GM18519 (cell line): ENCODE measurements at regions not wholly inside any gene's neighbourhood (a gene's known extent, or its start where the extent isn't known, plus 50 kb on each side); places are given as distances from the start of the nearest gene placed in this dataset.
A peak's percentile ranks its signal among the peaks of the same experiment; 100 is the strongest.
"Not testable (repeated sequence)": the region's sequence is repeated elsewhere in the genome, so short reads cannot be mapped to it uniquely, and the experiment has no call there.

Experiments used
- ATAC-seq: cut with Tn5 transposase; IDR thresholded peaks from one replicate; pipeline ENCODE4 v1.9.1; 2021; ENCODE audit warnings: mild to moderate bottlenecking, moderate library complexity; ENCODE audit not compliant: unreplicated experiment, low FRiP score

DNA sequence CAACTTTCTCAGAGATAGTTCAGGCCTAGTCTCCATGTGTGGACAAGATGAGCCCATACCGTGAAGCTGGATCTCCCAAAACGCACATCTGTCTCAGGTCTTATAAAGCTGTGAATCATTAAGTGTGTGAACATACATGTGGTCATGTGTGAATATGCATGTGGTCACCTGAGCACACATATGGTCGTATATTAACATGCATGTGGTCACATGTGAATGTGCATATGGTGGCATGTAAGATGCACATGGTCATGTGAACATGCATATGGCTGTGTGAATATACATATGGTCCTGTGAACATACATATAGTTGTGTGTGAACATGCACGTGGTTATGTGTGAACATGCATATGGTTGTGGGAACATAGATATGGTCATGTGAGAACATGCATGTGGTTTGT lies 172.5 kb upstream of the PZP start:
- ATAC-seq = no peak

GRCh38 chr12:9379023-9379742 lies 171.0 kb upstream of the PZP start:
- ATAC-seq = no peak

GRCh38 chr12:9378430-9378835 lies 170.2 kb upstream of the PZP start:
- no peak for ATAC-seq

DNA sequence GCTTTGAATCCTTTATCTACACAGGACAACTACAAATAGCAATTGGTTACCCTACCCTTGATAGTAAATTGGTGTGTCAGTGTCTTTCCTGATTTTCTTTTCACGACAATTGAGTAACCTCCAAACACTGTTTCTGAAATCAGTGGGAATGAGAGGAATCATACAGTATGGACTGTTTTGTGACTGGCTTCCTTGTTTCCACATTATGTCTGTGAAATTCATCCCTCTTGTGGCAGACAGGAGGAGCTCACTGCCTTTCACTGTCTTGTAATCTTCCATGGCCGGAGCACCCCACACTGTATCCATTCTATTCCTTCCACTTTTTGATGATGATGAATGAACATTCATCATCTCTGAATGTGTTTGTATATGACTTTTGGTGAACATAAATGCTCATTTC lies 164.0 kb upstream of the PZP start:
- no peak for ATAC-seq

DNA sequence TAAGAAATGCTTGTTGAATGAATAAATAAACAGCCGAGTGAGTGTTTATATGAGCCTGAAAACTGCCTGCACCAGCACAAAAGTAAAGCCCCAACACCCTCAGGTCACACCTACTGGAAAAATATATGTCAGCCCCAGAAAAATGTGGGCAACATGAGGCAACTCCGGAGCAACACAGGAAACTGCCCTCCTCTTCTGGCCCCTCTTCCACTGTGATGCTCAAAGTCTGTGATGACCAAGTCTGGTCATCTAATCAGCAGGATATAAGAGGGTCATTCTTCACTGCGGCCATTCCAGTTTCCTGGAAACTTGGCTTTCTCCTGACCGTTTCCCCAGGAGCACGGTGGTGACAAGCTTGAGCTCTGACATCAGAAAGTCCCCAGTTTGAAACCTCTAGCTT lies 159.6 kb upstream of the PZP start:
- ATAC-seq = no peak

DNA sequence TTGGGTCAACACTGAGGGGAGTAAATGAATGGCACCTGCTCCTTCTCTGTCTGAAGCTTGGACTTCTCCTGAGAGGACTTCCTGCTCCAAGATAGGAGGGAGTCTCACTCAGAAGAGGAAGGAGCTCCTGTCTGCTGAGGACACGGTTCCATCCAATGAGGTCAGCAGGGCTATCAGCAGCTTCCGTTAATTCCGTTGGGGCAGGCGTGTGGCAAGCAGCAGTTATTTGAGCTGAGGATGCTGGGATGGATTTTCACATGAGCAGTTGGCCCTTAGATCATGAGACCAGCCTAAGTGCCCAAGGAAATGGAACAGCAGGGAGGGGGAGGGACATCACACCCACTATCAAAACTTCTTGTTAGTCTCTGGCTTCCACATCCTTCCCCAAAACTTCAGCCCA lies 159.0 kb upstream of the PZP start:
- no peak for ATAC-seq

DNA sequence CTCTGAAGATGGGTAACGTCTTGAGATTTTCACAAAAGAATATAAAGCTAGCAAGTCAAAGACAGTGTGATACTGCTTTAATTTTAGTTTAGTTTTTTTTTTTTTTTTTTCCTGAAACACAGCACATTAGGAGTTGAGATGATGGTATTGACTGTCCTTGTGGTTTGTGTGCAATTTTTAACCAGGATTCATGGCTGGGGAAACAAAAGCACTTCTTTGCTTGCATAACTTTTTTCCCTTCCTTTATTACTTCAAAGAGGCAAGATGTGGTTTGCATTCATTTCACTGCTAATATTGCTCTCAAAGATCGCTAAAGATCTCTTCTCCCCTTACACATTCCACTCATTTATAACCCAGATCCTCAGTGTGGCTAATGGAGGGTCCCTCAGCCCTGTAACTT lies 157.1 kb upstream of the PZP start:
- ATAC-seq = no peak

GRCh38 chr12:9364224-9365176 lies 156.3 kb upstream of the PZP start:
- ATAC-seq = peak; percentile 89

DNA sequence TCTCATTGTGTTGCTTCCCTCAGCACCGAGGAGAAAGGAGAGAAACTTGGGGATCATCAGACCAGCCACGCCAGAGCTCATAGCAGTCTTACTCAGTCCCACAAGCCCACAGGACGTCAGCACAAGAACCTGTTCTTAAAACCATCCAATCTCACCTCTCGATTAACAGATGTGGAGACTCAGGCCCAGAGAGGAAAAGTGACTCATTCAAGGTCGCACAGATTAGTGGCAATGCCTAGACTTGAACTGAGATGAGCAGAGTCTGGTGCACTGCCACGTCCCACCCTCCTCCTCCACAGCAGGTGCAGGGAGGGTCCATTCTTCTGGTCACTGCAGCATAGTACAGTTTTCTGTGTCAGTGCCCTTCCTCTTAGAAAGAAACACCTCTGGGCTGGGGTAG lies 154.9 kb upstream of the PZP start:
- no peak for ATAC-seq

DNA sequence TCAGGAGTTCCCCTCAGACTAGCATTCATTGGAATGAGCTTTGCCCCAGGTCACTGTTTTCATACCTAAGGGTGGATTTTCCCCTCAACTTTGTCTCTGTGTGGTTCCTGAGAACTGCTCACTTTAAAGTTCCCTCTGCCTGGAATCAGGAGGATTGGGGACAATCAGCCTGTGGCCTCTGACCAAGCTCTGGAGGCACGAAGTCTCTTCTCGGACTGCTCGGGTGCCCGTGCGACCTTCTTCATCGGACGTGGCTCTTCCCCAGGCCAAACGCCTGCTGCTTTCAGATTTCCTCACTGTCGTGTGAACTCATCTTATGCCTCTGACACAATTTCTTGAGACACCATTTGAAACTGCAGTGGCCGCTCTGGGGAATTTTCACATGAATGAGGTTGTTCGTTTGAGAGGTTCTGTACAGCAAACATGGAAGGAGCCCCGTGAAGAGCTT lies 153.7 kb upstream of the PZP start:
- no peak for ATAC-seq

GRCh38 chr12:9354009-9354754 lies 146.0 kb upstream of the PZP start:
- ATAC-seq = not testable (repeated sequence)

GRCh38 chr12:9351136-9351535 lies 142.9 kb upstream of the PZP start:
- ATAC-seq = no peak

DNA sequence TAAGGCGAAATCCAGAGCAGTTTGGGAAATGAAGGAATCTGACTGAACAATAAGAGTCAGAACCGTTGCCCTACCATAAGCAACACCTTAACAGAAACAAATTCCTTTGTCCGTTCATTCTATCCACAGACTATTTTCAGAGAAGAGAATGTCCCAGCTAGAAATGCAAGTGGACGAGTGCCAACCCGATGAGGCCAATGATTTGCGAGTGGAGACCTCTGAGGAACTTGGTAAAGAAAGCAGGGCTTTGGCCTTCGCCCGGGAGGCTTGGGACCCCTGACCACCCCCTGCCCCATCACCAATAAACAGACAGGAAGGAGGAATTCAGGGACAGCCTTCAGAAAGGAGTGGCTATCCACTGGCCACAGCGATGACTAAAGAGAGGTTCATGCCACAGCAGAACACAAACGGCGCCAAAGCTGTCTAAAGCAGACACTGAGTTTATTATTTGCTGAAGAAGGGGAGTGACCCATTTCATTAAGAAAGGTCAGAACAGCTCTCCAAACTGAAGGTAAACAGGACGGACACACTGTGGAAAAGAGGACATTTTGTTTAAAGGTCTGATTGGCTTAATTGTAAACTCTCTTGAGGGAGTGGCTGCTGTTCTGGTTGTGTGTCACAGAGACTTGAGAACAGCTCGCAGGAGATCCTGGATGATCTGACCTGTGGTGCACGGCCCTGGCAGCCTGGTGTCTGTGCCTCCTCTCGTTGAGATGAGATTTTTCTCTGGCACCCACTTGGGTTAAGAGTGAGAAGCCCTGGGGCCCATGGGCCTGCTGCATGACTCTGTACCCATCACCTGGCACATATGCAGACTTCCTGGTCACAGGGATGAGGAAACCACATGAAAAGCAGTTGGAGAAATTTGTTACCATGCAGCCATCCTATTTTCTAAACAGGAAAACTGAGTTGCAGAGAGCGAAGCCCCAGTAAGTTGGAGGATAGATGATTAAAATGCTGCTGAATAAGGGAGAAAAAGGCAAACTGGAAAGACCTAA lies 142.0 kb upstream of the PZP start:
- no peak for ATAC-seq

DNA sequence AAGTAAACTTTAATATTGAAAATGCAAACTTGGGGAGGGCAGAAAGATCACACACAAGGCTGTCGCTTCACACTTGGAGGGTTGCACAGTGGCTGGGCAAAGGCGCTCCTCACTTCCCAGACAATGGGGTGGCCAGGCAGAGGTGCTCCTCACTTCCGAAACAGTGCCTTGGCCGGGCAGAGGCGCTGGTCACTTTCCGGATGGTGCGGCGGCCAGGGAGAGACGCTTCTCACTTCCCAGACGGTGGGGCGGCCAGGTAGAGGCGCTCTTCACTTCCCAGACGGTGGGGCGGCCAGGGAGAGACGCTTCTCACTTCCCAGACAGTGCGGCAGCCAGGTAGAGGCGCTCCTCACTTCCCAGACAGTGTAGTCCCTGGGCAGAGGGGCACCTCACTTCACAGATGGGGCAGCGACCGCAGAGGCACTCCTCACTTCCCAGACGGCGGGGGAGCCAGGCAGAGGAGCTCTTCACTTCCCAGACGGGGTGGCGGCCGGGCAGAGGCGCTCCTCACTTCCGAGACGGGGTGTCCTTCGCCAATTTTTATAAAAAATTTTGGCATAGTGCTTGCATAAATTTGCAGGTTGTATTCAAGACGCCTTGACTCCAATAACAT lies 140.8 kb upstream of the PZP start:
- ATAC-seq = no peak

- no peak for ATAC-seq
Measured at GRCh38 chr12:9347328-9348127, 139.3 kb upstream of the PZP start.

- no peak for ATAC-seq
Measured at GRCh38 chr12:9346866-9347327, 138.7 kb upstream of the PZP start.

GRCh38 chr12:9345171-9345570 lies 137.0 kb upstream of the PZP start:
- no peak for ATAC-seq

DNA sequence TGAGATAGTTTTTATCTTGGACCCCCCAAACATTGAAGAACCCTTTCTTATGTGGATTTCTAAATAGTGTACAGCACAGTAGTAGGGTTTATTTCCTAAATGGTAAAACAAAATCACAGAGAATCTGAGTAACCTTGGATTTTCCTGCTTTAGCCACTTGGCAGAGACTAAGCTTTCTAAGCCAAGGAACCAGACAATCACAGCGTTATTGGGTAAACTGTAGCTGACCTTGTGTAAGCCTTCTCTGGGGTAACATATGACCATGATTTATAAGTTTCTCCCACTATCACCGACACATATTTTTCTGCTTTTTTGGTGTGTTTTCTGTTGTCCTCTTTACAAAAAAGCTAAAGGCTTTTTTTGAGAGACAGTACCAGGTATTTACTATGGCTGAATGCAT lies 136.3 kb upstream of the PZP start:
- no peak for ATAC-seq
